K562 (cell line): ENCODE measurements at regions not wholly inside any gene's neighbourhood (a gene's known extent, or its start where the extent isn't known, plus 50 kb on each side); places are given as distances from the start of the nearest gene placed in this dataset.

ENCODE experiments used
- ATAC-seq: fragments of 200-7000 bp; cut with Tn5 transposase; 3 replicates; pipeline ENCODE4 v1.9.1; 2020; ENCODE audit warnings: moderate library complexity
- BruUV-seq: library from RNA; stranded (reverse); fragments of 400-500 nt; replicated peaks from 2 replicates; lab custom pipeline; 2021; lab: Mats Ljungman, UMichigan
- CTCF ChIA-PET: fragments of 300-600 bp; formaldehyde crosslinking; extraction: SDS; loops from one replicate; lab custom pipeline; 2021; ENCODE audit warnings: low intra/inter-chr PET ratio; lab: Yijun Ruan, JAX
- POLR2A ChIA-PET: fragments of 300-600, 350-650 bp; sonication (Branson Sonifier 250); formaldehyde crosslinking; extraction: SDS; loops from one replicate; lab custom pipeline; 2021; ENCODE audit warnings: antibody characterized with exemption, inconsistent platforms; lab: Yijun Ruan, JAX
- DNase-seq, 4 experiments: peaks; one replicate each; pipeline versions ENCODE4 v3.0.0 to v3.0.0-alpha.2; 2011 to 2018; ENCODE audit warnings: low spot score in 3 of 4, mixed read lengths in 3 of 4; ENCODE audit errors: extremely low read depth in 1 of 4
- FAIRE-seq: peaks from 2 replicates; lab custom pipeline; 2011; peaks lifted over from hg19 to GRCh38; lab: Jason Lieb, UNC
- H2AFZ ChIP-seq: 2 replicates; pipeline ENCODE4 v1.6.0; 2011; ENCODE audit warnings: low read depth, low read length, control low read depth, inconsistent platforms
- H3K27ac ChIP-seq: fragments of 200-600 bp; 3 replicates; pipeline ENCODE4 v1.8.0; 2011; ENCODE audit warnings: low read depth, mild to moderate bottlenecking, control low read depth, inconsistent platforms, low read length, moderate library complexity, mixed read lengths; ENCODE audit errors: extremely low read depth
- H3K27me3 ChIP-seq, 2 experiments: fragments of 300-600 bp in 1 of 2; 2 replicates in 1 of 2; 3 replicates in 1 of 2; pipeline versions ENCODE4 v1.6.0 to v1.8.0; 2011; ENCODE audit warnings: inconsistent platforms in 2 of 2, low read length in 2 of 2, mild to moderate bottlenecking in 1 of 2, mixed read lengths in 1 of 2, moderate library complexity in 1 of 2; ENCODE audit not compliant: control insufficient read depth in 2 of 2, insufficient read depth in 2 of 2
- H3K36me3 ChIP-seq: fragments of 300-600 bp; 3 replicates; pipeline ENCODE4 v1.8.0; 2011; ENCODE audit warnings: mild to moderate bottlenecking, low read length, inconsistent platforms; ENCODE audit not compliant: control insufficient read depth, insufficient read depth
- H3K4me1 ChIP-seq, 2 experiments: fragments of 200-600 bp in 1 of 2; replicated peaks in 1 of 2; 2 replicates in 1 of 2; 3 replicates in 1 of 2; pipeline versions ENCODE4 v1.5.1 to v1.8.0; 2011; ENCODE audit warnings: inconsistent platforms in 2 of 2, low read length in 2 of 2, mild to moderate bottlenecking in 1 of 2, mixed read lengths in 1 of 2, moderate library complexity in 1 of 2; ENCODE audit not compliant: control insufficient read depth in 2 of 2, insufficient read depth in 2 of 2
- H3K4me2 ChIP-seq: 2 replicates; pipeline ENCODE4 v1.6.1; 2011; ENCODE audit warnings: low read length, control low read depth, inconsistent platforms, mixed read lengths; ENCODE audit not compliant: insufficient read depth
- H3K4me3 ChIP-seq: fragments of 200-600 bp; sonication (generic), shearing (Covaris generic); 2 replicates; pipeline ENCODE4 v1.5.1; 2016; ENCODE audit warnings: control low read depth, inconsistent platforms
- H3K79me2 ChIP-seq: fragments of 200-600 bp; 3 replicates; pipeline ENCODE4 v1.8.0; 2011; ENCODE audit warnings: low read length, inconsistent platforms; ENCODE audit not compliant: control insufficient read depth, insufficient read depth
- H3K9ac ChIP-seq, 2 experiments: 2 replicates each; pipeline versions ENCODE4 v1.6.0 to v1.6.1; 2011; ENCODE audit warnings: low read depth in 2 of 2, low read length in 2 of 2, control low read depth in 1 of 2, inconsistent platforms in 1 of 2, mild to moderate bottlenecking in 1 of 2, mixed read lengths in 1 of 2; ENCODE audit not compliant: insufficient read depth in 1 of 2
- H3K9me1 ChIP-seq: one replicate; pipeline ENCODE4 v1.6.0; 2011; ENCODE audit warnings: inconsistent platforms, mild to moderate bottlenecking, low read length, moderate library complexity; ENCODE audit not compliant: control insufficient read depth, insufficient read depth
- H3K9me3 ChIP-seq: replicated peaks from 2 replicates; pipeline ENCODE4 v1.5.1; 2011; ENCODE audit warnings: low read depth, low read length, inconsistent platforms; ENCODE audit not compliant: control insufficient read depth, insufficient read depth
- H4K20me1 ChIP-seq: replicated peaks from 2 replicates; pipeline ENCODE4 v1.6.1; 2011; ENCODE audit warnings: low read length, inconsistent platforms, mixed read lengths; ENCODE audit not compliant: control insufficient read depth, insufficient read depth
- DMBX1 ChIP-seq: fragments of 250-450 bp; sonication (Bioruptor Pico); IDR thresholded peaks from 2 replicates; pipeline ENCODE4 v1.8.0; 2022; ENCODE audit warnings: inconsistent platforms, mild to moderate bottlenecking, moderate library complexity, borderline replicate concordance
- EWSR1 ChIP-seq: fragments of 450-650 bp; IDR thresholded peaks from 2 replicates; pipeline ENCODE4 v1.6.1; 2018; ENCODE audit warnings: borderline replicate concordance, mild to moderate bottlenecking, low read depth, moderate library complexity; ENCODE audit not compliant: partially characterized antibody
- FOXM1 ChIP-seq, 2 experiments: fragments of 450-650 bp in 1 of 2; sonication (generic) in 1 of 2; formaldehyde crosslinking in 1 of 2; IDR thresholded peaks; 2 replicates each; pipeline versions ENCODE4 v1.6.1 to v1.9.0; 2017 to 2022; ENCODE audit warnings: low read depth in 2 of 2, mild to moderate bottlenecking in 2 of 2, missing genetic modification reagents in 1 of 2, moderate library complexity in 1 of 2
- HNRNPH1 ChIP-seq: fragments of 200-400 bp; formaldehyde crosslinking; optimal IDR thresholded peaks from 2 replicates; pipeline ENCODE3; 2017; ENCODE audit warnings: low read depth, mild to moderate bottlenecking, low read length, moderate library complexity
- RB1 ChIP-seq: fragments of 450-650 bp; IDR thresholded peaks from 2 replicates; pipeline ENCODE4 v1.6.1; 2017; ENCODE audit warnings: low read depth, mild to moderate bottlenecking
- ZNF408 ChIP-seq: fragments of 250-450 bp; sonication (Bioruptor Pico); IDR thresholded peaks from 2 replicates; pipeline ENCODE4 v1.4.0; 2020; ENCODE audit warnings: low read depth, mild to moderate bottlenecking, moderate library complexity
- WGBS: fragments of 100-300 bp; shearing (Covaris generic); methylation state at CpG from one replicate; pipeline ENCODE4 v1.1.6; 2016; ENCODE audit warnings: low coverage, mixed read lengths; ENCODE audit not compliant: insufficient coverage; ENCODE audit errors: missing lambda C conversion rate; 5-methylcytosine and 5-hydroxymethylcytosine counted together
- in situ Hi-C: fragments of 300-500 bp; cut with MboI; formaldehyde crosslinking; loops from 4 replicates; pipeline ENCODE4 v1.15.0; 2018; ENCODE audit warnings: inconsistent platforms, mixed read lengths
- intact Hi-C: fragments of 100-400 bp; cut with micrococcal nuclease; formaldehyde crosslinking; loops from 2 replicates; pipeline ENCODE4 v1.14.2; 2022
- TF ChIP-seq, protein P1 (sequence below): fragments of 450-650 bp; IDR thresholded peaks from 2 replicates; pipeline ENCODE4 v1.6.1; 2018; ENCODE audit not compliant: partially characterized antibody
- TF ChIP-seq, protein P2 (sequence below): sonication (generic); formaldehyde crosslinking; IDR thresholded peaks from 2 replicates; pipeline ENCODE4 v1.8.1; 2022; ENCODE audit warnings: missing genetic modification reagents

DNA sequence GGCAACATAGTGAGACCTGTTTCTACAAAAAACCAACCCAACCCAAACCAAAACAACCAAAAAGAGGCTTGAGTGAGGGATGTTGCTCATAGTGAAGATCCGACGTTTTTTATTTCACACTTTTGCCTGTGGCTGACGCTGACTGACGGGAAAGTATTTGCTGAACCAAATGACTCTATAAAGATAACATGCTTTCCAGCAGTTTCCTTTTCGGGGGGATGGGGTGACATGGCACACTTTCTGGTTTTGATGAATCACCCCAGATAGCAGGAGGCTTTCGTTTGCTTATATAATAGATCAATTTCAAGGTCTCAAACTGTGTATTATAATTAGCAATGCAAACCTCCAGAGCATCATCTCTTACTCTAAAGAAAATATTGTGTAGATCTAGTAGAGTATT, 150.8 kb downstream of the AQP4 start:
- WGBS = under 1% methylated on average over 6 of the region's 6 CpGs
- no peak for FAIRE-seq
- in situ Hi-C loops = no loop called here
- POLR2A ChIA-PET = no interaction called here
- CTCF ChIA-PET = no interaction called here
- Histone ChIP-seq H2AFZ (no peak overlapping the region), H3K27me3 (no peaks in the 10 kb centered on the region), H3K9me1 (no peaks in the 10 kb centered on the region), H3K4me1 (no peaks in the 10 kb centered on the region), H3K27ac (no peak overlapping the region), H4K20me1 (no peaks in the 10 kb centered on the region), H3K9ac (no peak overlapping the region), H3K4me3 (no peak overlapping the region), H3K79me2 (no peaks in the 10 kb centered on the region), H3K36me3 (no peaks in the 10 kb centered on the region), H3K4me2 (no peak overlapping the region), H3K9me3 (no peaks in the 10 kb centered on the region)
- TF ChIP-seq EWSR1 = no peak
- no peak for TF ChIP-seq RB1
- TF ChIP-seq HNRNPH1 = no peak
- TF ChIP-seq DMBX1 (CRISPR knock-in tag) = no peak
- TF ChIP-seq ZNF408 (CRISPR knock-in tag) = no peak
- TF ChIP-seq, protein P1, sequence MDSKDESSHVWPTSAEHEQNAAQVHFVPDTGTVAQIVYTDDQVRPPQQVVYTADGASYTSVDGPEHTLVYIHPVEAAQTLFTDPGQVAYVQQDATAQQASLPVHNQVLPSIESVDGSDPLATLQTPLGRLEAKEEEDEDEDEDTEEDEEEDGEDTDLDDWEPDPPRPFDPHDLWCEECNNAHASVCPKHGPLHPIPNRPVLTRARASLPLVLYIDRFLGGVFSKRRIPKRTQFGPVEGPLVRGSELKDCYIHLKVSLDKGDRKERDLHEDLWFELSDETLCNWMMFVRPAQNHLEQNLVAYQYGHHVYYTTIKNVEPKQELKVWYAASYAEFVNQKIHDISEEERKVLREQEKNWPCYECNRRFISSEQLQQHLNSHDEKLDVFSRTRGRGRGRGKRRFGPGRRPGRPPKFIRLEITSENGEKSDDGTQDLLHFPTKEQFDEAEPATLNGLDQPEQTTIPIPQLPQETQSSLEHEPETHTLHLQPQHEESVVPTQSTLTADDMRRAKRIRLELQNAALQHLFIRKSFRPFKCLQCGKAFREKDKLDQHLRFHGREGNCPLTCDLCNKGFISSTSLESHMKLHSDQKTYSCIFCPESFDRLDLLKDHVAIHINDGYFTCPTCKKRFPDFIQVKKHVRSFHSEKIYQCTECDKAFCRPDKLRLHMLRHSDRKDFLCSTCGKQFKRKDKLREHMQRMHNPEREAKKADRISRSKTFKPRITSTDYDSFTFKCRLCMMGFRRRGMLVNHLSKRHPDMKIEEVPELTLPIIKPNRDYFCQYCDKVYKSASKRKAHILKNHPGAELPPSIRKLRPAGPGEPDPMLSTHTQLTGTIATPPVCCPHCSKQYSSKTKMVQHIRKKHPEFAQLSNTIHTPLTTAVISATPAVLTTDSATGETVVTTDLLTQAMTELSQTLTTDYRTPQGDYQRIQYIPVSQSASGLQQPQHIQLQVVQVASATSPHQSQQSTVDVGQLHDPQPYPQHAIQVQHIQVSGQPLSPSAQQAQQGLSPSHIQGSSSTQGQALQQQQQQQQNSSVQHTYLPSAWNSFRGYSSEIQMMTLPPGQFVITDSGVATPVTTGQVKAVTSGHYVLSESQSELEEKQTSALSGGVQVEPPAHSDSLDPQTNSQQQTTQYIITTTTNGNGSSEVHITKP = no peak
- no peak for TF ChIP-seq FOXM1 (IDR thresholded peaks at IDR 0.05; ENCODE audit: low read depth)
- no peak for TF ChIP-seq FOXM1 (CRISPR knock-in tag; IDR thresholded peaks at IDR 0.05; ENCODE audit: low read depth)
- TF ChIP-seq, protein P2, sequence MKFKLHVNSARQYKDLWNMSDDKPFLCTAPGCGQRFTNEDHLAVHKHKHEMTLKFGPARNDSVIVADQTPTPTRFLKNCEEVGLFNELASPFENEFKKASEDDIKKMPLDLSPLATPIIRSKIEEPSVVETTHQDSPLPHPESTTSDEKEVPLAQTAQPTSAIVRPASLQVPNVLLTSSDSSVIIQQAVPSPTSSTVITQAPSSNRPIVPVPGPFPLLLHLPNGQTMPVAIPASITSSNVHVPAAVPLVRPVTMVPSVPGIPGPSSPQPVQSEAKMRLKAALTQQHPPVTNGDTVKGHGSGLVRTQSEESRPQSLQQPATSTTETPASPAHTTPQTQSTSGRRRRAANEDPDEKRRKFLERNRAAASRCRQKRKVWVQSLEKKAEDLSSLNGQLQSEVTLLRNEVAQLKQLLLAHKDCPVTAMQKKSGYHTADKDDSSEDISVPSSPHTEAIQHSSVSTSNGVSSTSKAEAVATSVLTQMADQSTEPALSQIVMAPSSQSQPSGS (CRISPR knock-in tag) = no peak
- intact Hi-C loops = no loop called here
- ATAC-seq = no peak
- DNase-seq = no peak
- BruUV-seq = no TSS peak
